Sigmoid colon (tissue), 6 donors: ENCODE measurements at regions not wholly inside any gene's neighbourhood (a gene's known extent, or its start where the extent isn't known, plus 50 kb on each side); places are given as distances from the start of the nearest gene placed in this dataset.

Experiments used
- DNase-seq: peaks from one replicate; pipeline ENCODE4 v3.0.0-alpha.2; 2019
- H3K27ac ChIP-seq, 4 donors: fragments of 200-600 bp; sonication (generic); one replicate each; pipeline ENCODE4 v1.5.1; 2016 to 2019; ENCODE audit warnings: mild to moderate bottlenecking in 1 of 4
- H3K27me3 ChIP-seq, 3 donors: fragments of 200-600 bp; sonication (generic); one replicate each; pipeline ENCODE4 v1.5.1; 2019; ENCODE audit warnings: mild to moderate bottlenecking in 1 of 3
- H3K36me3 ChIP-seq, 4 donors: fragments of 200-600 bp; sonication (generic); one replicate each; pipeline ENCODE4 v1.5.1; 2016 to 2019
- H3K4me1 ChIP-seq, 4 donors: fragments of 200-600 bp; sonication (generic); one replicate each; pipeline ENCODE4 v1.5.1; 2017 to 2019
- H3K4me3 ChIP-seq, 4 donors: fragments of 200-600 bp; sonication (generic); one replicate each; pipeline ENCODE4 v1.5.1; 2017 to 2019; ENCODE audit warnings: mild to moderate bottlenecking in 2 of 4, moderate library complexity in 1 of 4
- H3K9me3 ChIP-seq, 4 donors: fragments of 200-600 bp in 3 of 4; sonication (generic) in 3 of 4; one replicate each; pipeline versions ENCODE4 v1.5.1 to v1.6.1; 2013 to 2019
- EP300 ChIP-seq, 4 donors: sonication (generic); formaldehyde crosslinking; IDR thresholded peaks; one replicate each; pipeline ENCODE4 v1.6.1; 2017; ENCODE audit warnings: antibody characterized with exemption in 4 of 4
- POLR2A ChIP-seq, 2 donors: fragments of 450-650 bp; IDR thresholded peaks; one replicate each; pipeline ENCODE4 v1.6.1; 2016; ENCODE audit warnings: antibody characterized with exemption in 2 of 2, mild to moderate bottlenecking in 2 of 2, moderate library complexity in 2 of 2
- POLR2AphosphoS5 ChIP-seq, 4 donors: sonication (generic); formaldehyde crosslinking; IDR thresholded peaks; one replicate each; pipeline ENCODE4 v1.6.1; 2017; ENCODE audit warnings: antibody characterized with exemption in 4 of 4
- WGBS, 2 donors: extraction: QIAGEN DNeasy Blood & Tissue Kit; methylation state at CpG; one replicate each; pipeline ENCODE4 v1.1.7; 2013; 5-methylcytosine and 5-hydroxymethylcytosine counted together
- intact Hi-C: fragments of 100-400 bp; cut with DNase I; formaldehyde crosslinking; loops from one replicate; pipeline ENCODE4 v1.15.1; 2023
- small RNA-seq, 3 donors: library from RNA; depleted of rRNA; stranded (forward); fragments of <200 nt; gene quantifications; one replicate each; pipeline ENCODE3, GENCODE V24; 2016
- TF ChIP-seq, protein P1 (sequence below), 4 experiments: fragments of 450-650 bp in 3 of 4; fragments of 200-600 bp in 1 of 4; IDR thresholded peaks; one replicate each; pipeline ENCODE4 v1.5.1; 2016 to 2019; ENCODE audit warnings: antibody characterized with exemption in 4 of 4, mild to moderate bottlenecking in 3 of 4, moderate library complexity in 2 of 4
- donor health status: healthy with polysubstance abuse.
- donor health status: healthy.

DNA sequence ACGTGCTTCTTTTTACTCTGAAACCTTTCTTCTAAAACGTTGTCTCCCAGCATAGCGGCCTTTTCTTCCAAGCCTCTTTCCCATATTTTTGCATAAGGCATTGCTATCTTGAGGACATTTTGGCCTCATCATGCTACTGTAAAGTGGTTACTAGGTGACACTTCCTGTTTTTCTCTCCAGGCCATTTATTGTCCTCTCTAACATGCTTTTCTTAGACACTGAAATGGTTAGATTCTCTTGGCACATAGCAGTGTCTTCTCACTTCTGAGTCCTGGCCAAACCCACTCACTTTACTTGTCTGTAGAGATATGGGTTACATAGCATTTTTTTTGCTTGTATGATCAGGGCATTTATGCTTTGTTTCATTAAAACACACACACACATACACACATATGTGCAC is 50.1 kb upstream of the KCNH7 start:
- TF ChIP-seq, protein P1, sequence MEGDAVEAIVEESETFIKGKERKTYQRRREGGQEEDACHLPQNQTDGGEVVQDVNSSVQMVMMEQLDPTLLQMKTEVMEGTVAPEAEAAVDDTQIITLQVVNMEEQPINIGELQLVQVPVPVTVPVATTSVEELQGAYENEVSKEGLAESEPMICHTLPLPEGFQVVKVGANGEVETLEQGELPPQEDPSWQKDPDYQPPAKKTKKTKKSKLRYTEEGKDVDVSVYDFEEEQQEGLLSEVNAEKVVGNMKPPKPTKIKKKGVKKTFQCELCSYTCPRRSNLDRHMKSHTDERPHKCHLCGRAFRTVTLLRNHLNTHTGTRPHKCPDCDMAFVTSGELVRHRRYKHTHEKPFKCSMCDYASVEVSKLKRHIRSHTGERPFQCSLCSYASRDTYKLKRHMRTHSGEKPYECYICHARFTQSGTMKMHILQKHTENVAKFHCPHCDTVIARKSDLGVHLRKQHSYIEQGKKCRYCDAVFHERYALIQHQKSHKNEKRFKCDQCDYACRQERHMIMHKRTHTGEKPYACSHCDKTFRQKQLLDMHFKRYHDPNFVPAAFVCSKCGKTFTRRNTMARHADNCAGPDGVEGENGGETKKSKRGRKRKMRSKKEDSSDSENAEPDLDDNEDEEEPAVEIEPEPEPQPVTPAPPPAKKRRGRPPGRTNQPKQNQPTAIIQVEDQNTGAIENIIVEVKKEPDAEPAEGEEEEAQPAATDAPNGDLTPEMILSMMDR (IDR thresholded peaks at IDR 0.05): no peak
- TF ChIP-seq EP300 (IDR thresholded peaks at IDR 0.05) (no peak), POLR2A (IDR thresholded peaks at IDR 0.05) (no peak), POLR2AphosphoS5 (IDR thresholded peaks at IDR 0.05) (no peak)
- Histone ChIP-seq H3K4me3 (no peak overlapping the region), H3K27me3 (no peaks in the 10 kb centered on the region), H3K27ac (no peak overlapping the region), H3K36me3 (no peaks in the 10 kb centered on the region), H3K9me3 (no peaks in the 10 kb centered on the region), H3K4me1 (no peaks in the 10 kb centered on the region)
- DNase-seq: no peak
- intact Hi-C loops: no loop called here
- 85% methylated on average over 3 of the region's 3 CpGs for WGBS, 2 donors

Small RNAs in the stretch of these regions (small RNA-seq; reads per million reads assigned to genes)
- 0 reads per million in 3 donors for gene RNU6-627P
